KMS-11 (cell line): ENCODE measurements at regions not wholly inside any gene's neighbourhood (a gene's known extent, or its start where the extent isn't known, plus 50 kb on each side); places are given as distances from the start of the nearest gene placed in this dataset.
"Not testable (repeated sequence)": the region's sequence is repeated elsewhere in the genome, so short reads cannot be mapped to it uniquely, and the experiment has no call there.

Experiments used
- H2AFZ ChIP-seq: fragments of 200-600 bp; sonication (generic); 2 replicates; pipeline ENCODE4 v1.6.1; 2016; ENCODE audit warnings: antibody characterized with exemption, mixed run types, low read depth
- H3K27ac ChIP-seq: fragments of 200-600 bp; sonication (generic); 2 replicates; pipeline ENCODE4 v1.6.1; 2016; ENCODE audit warnings: mild to moderate bottlenecking, mixed run types
- H3K27me3 ChIP-seq: fragments of 200-600 bp; sonication (generic); 2 replicates; pipeline ENCODE4 v1.6.1; 2017; ENCODE audit warnings: mild to moderate bottlenecking, low read depth, mixed run types, moderate library complexity; ENCODE audit not compliant: insufficient read depth
- H3K36me3 ChIP-seq: fragments of 200-600 bp; sonication (generic); 2 replicates; pipeline ENCODE4 v1.6.1; 2017; ENCODE audit warnings: mild to moderate bottlenecking, mixed run types; ENCODE audit not compliant: insufficient read depth
- H3K4me1 ChIP-seq: fragments of 200-600 bp; sonication (generic); 2 replicates; pipeline ENCODE4 v1.6.1; 2016; ENCODE audit warnings: mild to moderate bottlenecking, low read depth, mixed run types; ENCODE audit not compliant: poor library complexity, severe bottlenecking
- H3K4me2 ChIP-seq: fragments of 200-600 bp; sonication (generic); 2 replicates; pipeline ENCODE4 v1.7.0; 2016; ENCODE audit warnings: mild to moderate bottlenecking, mixed run types
- H3K4me3 ChIP-seq: fragments of 200-600 bp; sonication (generic); IDR thresholded peaks from 2 replicates; pipeline ENCODE4 v1.6.1; 2017; ENCODE audit warnings: low read depth, low read length, mixed read lengths; ENCODE audit not compliant: insufficient read depth
- H3K79me2 ChIP-seq: fragments of 200-600 bp; sonication (generic); 2 replicates; pipeline ENCODE4 v1.6.1; 2016; ENCODE audit warnings: low read depth, mixed run types; ENCODE audit not compliant: insufficient read depth
- H3K9ac ChIP-seq: fragments of 200-600 bp; sonication (generic); 2 replicates; pipeline ENCODE4 v1.6.1; 2016; ENCODE audit warnings: mild to moderate bottlenecking, mixed run types
- H4K20me1 ChIP-seq: fragments of 200-600 bp; sonication (generic); 2 replicates; pipeline ENCODE4 v1.6.1; 2016; ENCODE audit warnings: mild to moderate bottlenecking, mixed run types; ENCODE audit not compliant: insufficient read depth
- TF ChIP-seq, protein P1 (sequence below): fragments of 200-600 bp; sonication (generic); conservative IDR thresholded peaks from 2 replicates; pipeline ENCODE4 v1.6.1; 2017; ENCODE audit warnings: low read depth, mild to moderate bottlenecking, antibody characterized with exemption, low read length, moderate library complexity, mixed read lengths

GRCh38 chr2:133641942-133642725 lies 73.9 kb upstream of the NCKAP5 start:
- H3K9ac ChIP-seq, result no peak overlapping the region
- no peaks in the 10 kb centered on the region for H3K27me3 ChIP-seq
- no peak overlapping the region for H3K4me3 ChIP-seq
- no peaks in the 10 kb centered on the region for H3K36me3 ChIP-seq
- no peaks in the 10 kb centered on the region for H3K79me2 ChIP-seq
- H3K4me1 ChIP-seq, result no peaks in the 10 kb centered on the region
- H3K4me2 ChIP-seq, result no peak overlapping the region
- no peak overlapping the region for H2AFZ ChIP-seq
- no peaks in the 10 kb centered on the region for H4K20me1 ChIP-seq
- no peak overlapping the region for H3K27ac ChIP-seq
- TF ChIP-seq, protein P1, sequence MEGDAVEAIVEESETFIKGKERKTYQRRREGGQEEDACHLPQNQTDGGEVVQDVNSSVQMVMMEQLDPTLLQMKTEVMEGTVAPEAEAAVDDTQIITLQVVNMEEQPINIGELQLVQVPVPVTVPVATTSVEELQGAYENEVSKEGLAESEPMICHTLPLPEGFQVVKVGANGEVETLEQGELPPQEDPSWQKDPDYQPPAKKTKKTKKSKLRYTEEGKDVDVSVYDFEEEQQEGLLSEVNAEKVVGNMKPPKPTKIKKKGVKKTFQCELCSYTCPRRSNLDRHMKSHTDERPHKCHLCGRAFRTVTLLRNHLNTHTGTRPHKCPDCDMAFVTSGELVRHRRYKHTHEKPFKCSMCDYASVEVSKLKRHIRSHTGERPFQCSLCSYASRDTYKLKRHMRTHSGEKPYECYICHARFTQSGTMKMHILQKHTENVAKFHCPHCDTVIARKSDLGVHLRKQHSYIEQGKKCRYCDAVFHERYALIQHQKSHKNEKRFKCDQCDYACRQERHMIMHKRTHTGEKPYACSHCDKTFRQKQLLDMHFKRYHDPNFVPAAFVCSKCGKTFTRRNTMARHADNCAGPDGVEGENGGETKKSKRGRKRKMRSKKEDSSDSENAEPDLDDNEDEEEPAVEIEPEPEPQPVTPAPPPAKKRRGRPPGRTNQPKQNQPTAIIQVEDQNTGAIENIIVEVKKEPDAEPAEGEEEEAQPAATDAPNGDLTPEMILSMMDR, result no peak

- TF ChIP-seq, protein P1, result no peak
- H3K4me3 ChIP-seq, result no peak overlapping the region
- no peaks in the 10 kb centered on the region for H3K4me1 ChIP-seq
- H3K27ac ChIP-seq, result no peak overlapping the region
- no peaks in the 10 kb centered on the region for H3K27me3 ChIP-seq
- no peaks in the 10 kb centered on the region for H4K20me1 ChIP-seq
- no peaks in the 10 kb centered on the region for H3K79me2 ChIP-seq
- no peak overlapping the region for H3K4me2 ChIP-seq
- H3K9ac ChIP-seq, result no peak overlapping the region
- no peaks in the 10 kb centered on the region for H3K36me3 ChIP-seq
- H2AFZ ChIP-seq, result no peak overlapping the region
These were observed 74.5 kb upstream of the NCKAP5 start for GRCh38 chr2:133642791-133643191.

DNA sequence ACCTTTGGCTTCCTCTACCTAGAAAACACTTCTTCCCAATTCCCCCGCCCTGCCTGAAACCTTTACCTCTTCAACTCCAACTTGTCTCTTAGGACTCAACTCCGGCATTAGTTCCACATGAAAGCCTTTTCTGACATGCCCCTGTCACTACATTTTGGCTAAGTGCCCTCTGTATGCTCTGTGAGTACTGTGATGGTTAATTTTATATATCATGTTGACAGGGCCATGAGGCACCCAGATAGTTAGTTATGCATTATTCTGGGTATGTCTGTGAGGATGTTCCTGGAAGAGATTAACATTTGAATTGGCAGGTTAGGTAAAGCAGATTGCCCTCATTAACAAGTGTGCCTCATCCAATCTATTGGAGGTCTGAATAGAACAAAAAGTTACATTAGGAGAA lies 75.6 kb upstream of the NCKAP5 start:
- Histone ChIP-seq H3K4me3 (no peak overlapping the region), H3K36me3 (no peaks in the 10 kb centered on the region), H3K9ac (no peak overlapping the region), H3K27me3 (no peaks in the 10 kb centered on the region), H3K4me2 (no peak overlapping the region), H3K79me2 (no peaks in the 10 kb centered on the region), H4K20me1 (no peaks in the 10 kb centered on the region), H3K4me1 (no peaks in the 10 kb centered on the region), H2AFZ (no peak overlapping the region), H3K27ac (no peak overlapping the region)
- TF ChIP-seq, protein P1, result no peak

- Histone ChIP-seq H3K4me1 (no peaks in the 10 kb centered on the region), H3K27ac (no peak overlapping the region), H3K27me3 (no peaks in the 10 kb centered on the region)
These were observed 76.6 kb upstream of the NCKAP5 start for GRCh38 chr2:133644846-133645245.

DNA sequence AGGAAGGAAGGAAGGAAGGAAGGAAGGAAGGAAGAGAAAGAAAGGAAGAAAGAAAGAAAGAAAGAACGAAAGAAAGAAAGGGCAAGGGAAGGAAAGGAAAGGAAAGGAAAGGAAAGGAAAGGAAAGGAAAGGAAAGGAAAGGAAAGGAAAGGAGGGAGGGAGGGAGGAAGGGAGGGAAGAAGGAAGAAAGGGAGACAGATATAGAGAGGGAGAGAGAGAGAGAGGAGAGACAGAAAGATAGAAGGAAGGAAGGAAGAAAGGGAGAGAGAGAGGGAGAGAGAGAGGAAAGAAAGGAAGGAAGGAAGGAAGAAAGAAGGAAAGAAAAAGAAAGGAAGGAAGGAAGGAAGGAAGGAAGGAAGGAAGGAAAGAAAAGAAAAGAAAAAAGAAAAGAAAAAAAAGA lies 79.1 kb upstream of the NCKAP5 start:
- H4K20me1 ChIP-seq, H3K4me2 ChIP-seq, H3K27ac ChIP-seq, H3K9ac ChIP-seq, H3K4me3 ChIP-seq, H2AFZ ChIP-seq, H3K4me1 ChIP-seq, H3K79me2 ChIP-seq, H3K36me3 ChIP-seq, H3K27me3 ChIP-seq: not testable (repeated sequence)

More at GRCh38 chr2:133644846-133645245, 76.6 kb upstream of the NCKAP5 start:
- Histone ChIP-seq H3K4me2 (no peak overlapping the region), H3K36me3 (no peaks in the 10 kb centered on the region), H3K4me3 (no peak overlapping the region), H4K20me1 (no peaks in the 10 kb centered on the region), H3K9ac (no peak overlapping the region), H2AFZ (no peak overlapping the region), H3K79me2 (no peaks in the 10 kb centered on the region)
- TF ChIP-seq, protein P1, result no peak
